Astrocyte of the spinal cord (primary cell): ENCODE measurements at regions not wholly inside any gene's neighbourhood (a gene's known extent, or its start where the extent isn't known, plus 50 kb on each side); places are given as distances from the start of the nearest gene placed in this dataset.
"Not testable (repeated sequence)": the region's sequence is repeated elsewhere in the genome, so short reads cannot be mapped to it uniquely, and the experiment has no call there.

Experiments
- DNase-seq: peaks from one replicate; pipeline ENCODE4 v3.0.0; 2011; ENCODE audit warnings: low read depth, low spot score
- H3K4me3 ChIP-seq: 2 replicates; pipeline ENCODE4 v1.5.1; 2011; ENCODE audit warnings: low read depth, mild to moderate bottlenecking, low read length, moderate library complexity
- CTCF ChIP-seq: IDR thresholded peaks from 2 replicates; pipeline ENCODE4 v1.5.1; 2012; ENCODE audit warnings: low read depth, mild to moderate bottlenecking, low read length, inconsistent platforms
- in situ Hi-C: cut with HindIII; loops from 2 replicates; pipeline ENCODE4 v1.10.0; 2017; ENCODE audit warnings: low sequenced_read_pairs

GRCh38 chr9:27828908-27829307 is 255.6 kb upstream of the C9orf72 start:
- no peak for TF ChIP-seq CTCF
- in situ Hi-C loops, result no loop called here

GRCh38 chr9:27829621-27830020 is 256.3 kb upstream of the C9orf72 start:
- in situ Hi-C loops, result no loop called here
- H3K4me3 ChIP-seq, result no peak overlapping the region
- DNase-seq, result no peak

More at GRCh38 chr9:27828908-27829307, 255.6 kb upstream of the C9orf72 start:
- DNase-seq, result no peak
- no peak overlapping the region for H3K4me3 ChIP-seq

GRCh38 chr9:27832108-27832507 is 258.8 kb upstream of the C9orf72 start:
- in situ Hi-C loops, result not testable (repeated sequence)

More at GRCh38 chr9:27829621-27830020, 256.3 kb upstream of the C9orf72 start:
- no peak for TF ChIP-seq CTCF

GRCh38 chr9:27835286-27835685 is 262.0 kb upstream of the C9orf72 start:
- no peak overlapping the region for H3K4me3 ChIP-seq
- in situ Hi-C loops, result no loop called here
- DNase-seq, result no peak
- no peak for TF ChIP-seq CTCF

More at GRCh38 chr9:27832108-27832507, 258.8 kb upstream of the C9orf72 start:
- H3K4me3 ChIP-seq, DNase-seq: not testable (repeated sequence)

GRCh38 chr9:27835746-27836145 is 262.5 kb upstream of the C9orf72 start:
- no peak for DNase-seq
- TF ChIP-seq CTCF, result no peak
- no peak overlapping the region for H3K4me3 ChIP-seq
- in situ Hi-C loops, result no loop called here

- in situ Hi-C loops, result no loop called here
Measured at GRCh38 chr9:27836661-27837401, 263.6 kb upstream of the C9orf72 start.

More at GRCh38 chr9:27836661-27837401, 263.6 kb upstream of the C9orf72 start:
- H3K4me3 ChIP-seq, result no peak overlapping the region
- TF ChIP-seq CTCF, result no peak
- DNase-seq, result no peak
